HG03457 (cell line): ENCODE measurements at regions not wholly inside any gene's neighbourhood (a gene's known extent, or its start where the extent isn't known, plus 50 kb on each side); places are given as distances from the start of the nearest gene placed in this dataset.

Source experiments
- ATAC-seq: cut with Tn5 transposase; IDR thresholded peaks from one replicate; pipeline ENCODE4 v1.9.1; 2021; ENCODE audit warnings: moderate number of reproducible peaks; ENCODE audit not compliant: unreplicated experiment

- ATAC-seq, result no peak
Measured at GRCh38 chr3:124273651-124274050, 281.7 kb upstream of the ROPN1 start.

- ATAC-seq, result no peak
Measured at GRCh38 chr3:124274051-124274450, 282.1 kb upstream of the ROPN1 start.

- ATAC-seq, result no peak
Measured at GRCh38 chr3:124275412-124275811, 283.5 kb upstream of the ROPN1 start.

GRCh38 chr3:124276133-124276532 lies 284.2 kb upstream of the ROPN1 start:
- no peak for ATAC-seq

- ATAC-seq, result no peak
Measured at GRCh38 chr3:124276539-124277143, 284.7 kb upstream of the ROPN1 start.

DNA sequence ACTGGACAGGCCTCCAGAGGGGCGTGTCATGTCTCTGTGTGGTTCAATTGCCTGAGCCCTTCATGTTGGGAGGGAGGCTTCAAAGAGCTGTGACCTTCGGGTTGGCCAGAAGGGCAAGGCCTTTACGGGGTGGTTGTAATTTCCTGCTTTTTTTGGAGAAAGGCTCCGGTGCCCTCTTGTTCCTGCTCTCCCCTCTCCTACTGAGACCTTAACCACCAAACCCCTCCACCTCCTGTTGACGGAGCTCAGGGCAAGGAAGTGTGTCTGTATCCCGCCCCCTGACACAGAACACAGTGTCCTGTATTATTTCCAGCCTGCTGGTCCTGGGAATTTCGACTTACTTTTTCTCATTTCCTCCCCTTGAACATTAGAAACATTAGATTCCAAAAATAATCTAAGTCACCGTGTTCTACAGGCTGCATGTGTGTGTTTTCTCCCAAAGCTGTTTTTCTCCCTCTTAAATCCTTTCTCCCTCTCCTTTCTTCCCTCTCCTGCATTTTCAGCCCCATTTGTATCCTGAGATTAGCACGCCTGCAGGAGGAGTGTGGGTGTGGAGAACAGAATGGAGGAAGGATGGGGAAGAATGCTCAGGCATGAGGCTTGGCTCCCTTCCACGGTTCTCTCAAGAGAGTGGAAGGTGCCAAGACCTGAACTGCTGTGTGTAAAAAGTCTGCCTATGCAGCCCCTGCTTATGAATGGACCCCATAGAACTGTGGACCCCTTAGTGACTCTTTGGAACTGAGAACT lies 285.4 kb upstream of the ROPN1 start:
- ATAC-seq, result no peak

GRCh38 chr3:124281453-124282316 lies 289.8 kb upstream of the ROPN1 start:
- no peak for ATAC-seq

DNA sequence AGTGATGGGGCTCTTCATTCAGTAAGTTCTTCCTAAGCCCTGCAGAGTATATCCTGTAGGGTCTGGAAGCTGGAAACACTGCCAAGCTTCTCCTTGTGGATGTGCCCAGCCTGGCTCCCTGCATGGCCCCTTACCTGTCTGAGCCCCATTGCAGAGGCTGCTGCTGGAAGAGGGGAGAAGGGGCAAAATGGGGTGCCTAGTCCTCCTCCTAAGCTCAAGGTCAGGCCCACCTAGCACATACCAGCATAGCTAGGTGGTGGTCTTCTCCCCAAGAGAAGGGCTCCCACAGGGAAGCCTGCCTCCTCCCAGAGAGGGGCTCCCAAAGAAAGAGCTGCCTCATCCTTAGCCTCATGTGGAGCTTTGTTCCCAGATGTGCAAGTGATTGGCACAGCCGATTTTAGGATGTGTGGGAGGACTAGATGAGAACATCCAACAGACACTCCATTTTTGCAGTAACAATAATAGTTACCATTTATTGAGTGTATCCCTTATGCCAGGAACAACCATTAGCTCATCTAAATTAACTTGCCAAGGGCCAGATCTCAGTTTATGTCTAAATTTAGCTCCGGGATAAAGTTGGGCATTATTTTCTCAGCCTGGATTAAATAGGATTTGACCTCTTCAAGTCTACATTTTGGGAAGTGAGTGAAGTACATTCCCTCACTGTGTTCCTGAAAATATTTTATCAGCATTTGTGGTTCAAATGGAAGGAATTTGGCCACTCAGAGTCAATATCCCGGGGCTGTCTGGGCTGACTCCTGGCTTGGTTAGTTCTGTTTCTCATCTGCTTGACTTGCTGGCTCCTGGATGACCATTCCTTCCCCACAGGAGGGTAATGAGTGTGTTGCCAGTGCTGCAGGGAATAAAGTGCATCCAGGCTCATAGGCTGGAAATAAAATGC lies 291.1 kb upstream of the ROPN1 start:
- ATAC-seq, result no peak

DNA sequence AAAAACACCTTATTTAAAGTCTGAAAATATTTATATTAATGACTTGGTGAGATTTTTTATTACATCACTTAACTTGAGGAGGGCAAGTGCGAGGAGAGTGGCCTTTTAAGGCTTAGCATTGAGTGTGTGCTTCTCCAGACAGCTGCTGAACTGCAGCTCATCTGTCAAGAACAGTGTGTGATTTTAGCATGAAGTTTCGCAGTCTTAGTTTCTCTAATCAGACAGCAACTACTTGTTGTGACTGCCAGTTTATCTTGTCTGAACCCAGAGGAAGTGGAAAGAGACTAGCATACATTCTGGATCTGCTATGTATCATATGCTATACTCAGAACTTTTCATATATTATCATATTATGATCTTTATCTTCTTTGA lies 291.7 kb upstream of the ROPN1 start:
- no peak for ATAC-seq

GRCh38 chr3:124288996-124289395 lies 297.1 kb upstream of the ROPN1 start:
- ATAC-seq, result no peak

GRCh38 chr3:124291008-124291407 lies 299.1 kb upstream of the ROPN1 start:
- ATAC-seq, result no peak

DNA sequence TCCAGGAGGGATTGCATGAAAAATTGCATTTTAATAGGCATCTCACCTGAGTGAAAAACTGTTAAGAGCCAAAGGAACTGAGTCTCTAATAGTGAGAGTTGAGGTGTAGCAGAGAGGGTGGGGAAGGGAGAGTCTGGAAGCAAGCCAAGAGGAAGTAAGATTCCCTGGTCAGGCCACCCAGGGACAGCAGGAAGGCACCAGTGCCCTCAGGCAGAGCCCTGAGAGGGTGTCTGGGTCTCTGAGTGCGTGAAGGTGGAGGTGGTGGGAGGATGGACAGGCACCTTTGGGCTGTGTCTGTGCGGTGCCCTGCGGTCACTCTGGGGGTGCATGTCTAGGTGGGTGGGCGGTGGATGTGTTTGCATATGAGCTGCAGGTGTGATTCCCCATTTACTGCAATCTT lies 300.4 kb upstream of the ROPN1 start:
- ATAC-seq, result no peak

DNA sequence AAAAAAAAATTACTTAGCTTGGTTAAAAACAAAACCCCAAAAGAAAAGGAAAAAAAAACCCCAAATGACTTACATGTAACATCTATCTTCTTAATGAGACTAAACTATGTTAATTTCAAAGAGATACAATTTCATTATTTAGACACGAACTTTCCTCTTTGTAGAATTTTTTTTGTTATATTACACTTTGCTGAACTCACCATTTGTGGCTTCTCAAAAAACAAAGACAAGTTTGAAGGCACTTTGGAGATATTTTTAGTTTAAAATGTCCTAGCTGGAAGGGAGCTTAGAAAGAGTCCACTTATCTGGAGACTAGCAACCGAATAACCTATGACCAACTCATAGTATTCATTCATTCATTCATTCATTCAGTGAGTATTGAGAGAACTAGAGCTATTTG lies 301.7 kb upstream of the ROPN1 start:
- ATAC-seq, result no peak

DNA sequence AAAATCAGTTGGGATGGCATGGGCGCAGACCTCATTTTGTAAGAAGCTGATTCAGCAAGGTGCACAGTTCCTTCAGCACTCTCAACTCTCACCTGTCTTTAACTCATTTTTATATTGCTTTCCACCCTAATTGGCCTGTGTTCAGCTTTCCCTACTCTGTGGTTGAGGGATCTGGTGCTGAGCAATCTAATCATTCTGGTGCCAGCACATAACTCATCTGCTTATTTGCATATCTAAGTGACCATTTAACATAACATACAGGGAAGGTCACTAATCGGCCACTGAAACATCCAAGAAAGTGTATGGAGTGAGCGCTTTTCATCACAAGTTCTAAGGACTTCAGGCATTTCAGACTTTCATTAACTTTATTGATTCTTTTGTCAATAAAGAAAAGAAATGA lies 303.4 kb upstream of the ROPN1 start:
- ATAC-seq, result no peak

GRCh38 chr3:124296406-124296805 lies 304.5 kb upstream of the ROPN1 start:
- no peak for ATAC-seq

GRCh38 chr3:124297062-124297980 lies 305.4 kb upstream of the ROPN1 start:
- ATAC-seq, result no peak

DNA sequence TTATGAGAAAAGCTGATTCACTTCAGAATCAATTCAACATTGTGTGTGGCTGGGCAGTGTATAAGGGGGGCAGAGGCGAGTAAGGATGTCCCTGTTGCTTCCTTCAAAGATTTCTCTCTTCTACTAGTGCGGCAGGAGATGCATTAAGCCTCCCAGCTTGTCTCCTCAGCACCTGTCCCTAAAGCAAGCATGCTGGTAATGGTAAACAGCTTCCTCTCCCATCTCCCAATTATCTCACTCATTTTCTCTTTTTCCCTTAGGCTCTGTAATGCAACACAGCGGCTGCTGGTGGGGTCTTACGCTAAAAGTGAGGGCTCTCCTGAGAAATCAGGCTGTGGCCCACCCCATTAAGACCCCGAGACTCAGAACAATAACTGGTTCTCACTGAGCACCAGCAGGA lies 306.4 kb upstream of the ROPN1 start:
- no peak for ATAC-seq

DNA sequence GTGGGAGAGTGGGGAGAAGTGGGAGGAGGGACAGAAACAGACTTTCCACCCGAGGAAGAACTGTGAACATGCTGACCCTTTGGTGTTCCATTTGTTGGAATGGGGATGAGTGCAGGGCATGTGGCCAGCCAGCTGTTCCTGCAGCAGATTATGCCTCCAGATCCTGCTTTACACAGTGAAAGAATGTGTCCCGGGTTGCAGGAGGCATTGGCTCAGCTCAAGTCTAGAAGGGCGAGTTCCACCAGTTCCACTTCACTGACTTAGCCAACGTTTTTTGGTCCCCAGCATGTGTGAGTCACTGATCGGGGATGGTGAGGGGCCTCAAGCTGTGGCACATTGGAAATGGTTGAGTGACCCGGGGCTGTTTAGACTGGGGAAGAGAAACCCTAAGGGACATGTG lies 307.0 kb upstream of the ROPN1 start:
- no peak for ATAC-seq

DNA sequence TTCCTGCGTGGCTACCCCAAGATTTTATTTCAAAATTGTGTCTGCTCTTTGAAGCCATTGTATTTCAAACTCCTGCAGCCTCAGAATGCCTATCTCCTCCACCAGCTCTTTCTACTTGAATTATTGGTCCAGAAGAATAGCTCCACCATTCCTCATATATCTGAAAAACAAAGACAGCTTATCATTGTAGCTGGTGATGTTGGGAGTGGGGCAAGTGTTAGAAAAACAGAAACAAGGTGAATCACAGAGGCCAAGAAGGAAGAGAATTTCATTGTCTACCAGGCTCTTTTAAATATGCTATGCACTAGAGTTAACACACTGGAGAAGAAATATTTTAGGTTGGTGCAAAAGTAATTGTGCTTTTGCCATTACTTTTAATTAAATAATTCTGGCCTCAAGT lies 307.9 kb upstream of the ROPN1 start:
- ATAC-seq, result no peak

GRCh38 chr3:124300416-124300815 lies 308.5 kb upstream of the ROPN1 start:
- no peak for ATAC-seq
